Fibroblast of lung (primary cell): ENCODE measurements at regions not wholly inside any gene's neighbourhood (a gene's known extent, or its start where the extent isn't known, plus 50 kb on each side); places are given as distances from the start of the nearest gene placed in this dataset.

Experiments
- EZH2 ChIP-seq: IDR thresholded peaks from 2 replicates; pipeline ENCODE4 v1.5.1; 2012; ENCODE audit warnings: low read length, control low read depth, mild to moderate bottlenecking; ENCODE audit errors: missing control alignments
- TF ChIP-seq, protein P1 (sequence below), 2 donors: IDR thresholded peaks in 1 of 2; conservative IDR thresholded peaks in 1 of 2; 1 replicate in 1 of 2; 2 replicates in 1 of 2; pipeline ENCODE4 v1.5.1; 2011 to 2012; ENCODE audit warnings: low read length in 2 of 2, control low read depth in 1 of 2, inconsistent platforms in 1 of 2, low read depth in 1 of 2, mild to moderate bottlenecking in 1 of 2

DNA sequence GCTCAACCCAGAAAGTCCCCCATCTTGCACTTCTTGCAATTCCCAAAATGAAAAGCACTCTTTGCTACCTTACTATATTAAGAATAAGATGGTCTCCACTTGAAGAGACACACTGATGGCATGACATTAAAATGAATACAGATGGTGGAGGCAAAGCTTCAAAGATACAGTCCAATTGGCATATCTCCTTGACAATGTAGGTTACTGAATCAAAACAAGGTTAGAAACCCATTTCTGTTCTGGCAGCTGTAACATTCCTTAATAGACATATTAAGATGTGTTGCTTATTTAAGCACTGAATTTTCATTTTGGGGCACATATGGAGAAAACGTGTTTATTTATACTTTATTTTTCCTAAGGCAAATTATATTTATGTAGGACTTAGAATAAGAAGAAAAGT lies 1262.8 kb upstream of the CDH8 start:
- TF ChIP-seq, protein P1, sequence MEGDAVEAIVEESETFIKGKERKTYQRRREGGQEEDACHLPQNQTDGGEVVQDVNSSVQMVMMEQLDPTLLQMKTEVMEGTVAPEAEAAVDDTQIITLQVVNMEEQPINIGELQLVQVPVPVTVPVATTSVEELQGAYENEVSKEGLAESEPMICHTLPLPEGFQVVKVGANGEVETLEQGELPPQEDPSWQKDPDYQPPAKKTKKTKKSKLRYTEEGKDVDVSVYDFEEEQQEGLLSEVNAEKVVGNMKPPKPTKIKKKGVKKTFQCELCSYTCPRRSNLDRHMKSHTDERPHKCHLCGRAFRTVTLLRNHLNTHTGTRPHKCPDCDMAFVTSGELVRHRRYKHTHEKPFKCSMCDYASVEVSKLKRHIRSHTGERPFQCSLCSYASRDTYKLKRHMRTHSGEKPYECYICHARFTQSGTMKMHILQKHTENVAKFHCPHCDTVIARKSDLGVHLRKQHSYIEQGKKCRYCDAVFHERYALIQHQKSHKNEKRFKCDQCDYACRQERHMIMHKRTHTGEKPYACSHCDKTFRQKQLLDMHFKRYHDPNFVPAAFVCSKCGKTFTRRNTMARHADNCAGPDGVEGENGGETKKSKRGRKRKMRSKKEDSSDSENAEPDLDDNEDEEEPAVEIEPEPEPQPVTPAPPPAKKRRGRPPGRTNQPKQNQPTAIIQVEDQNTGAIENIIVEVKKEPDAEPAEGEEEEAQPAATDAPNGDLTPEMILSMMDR (conservative IDR thresholded peaks at IDR 0.05 in 1 of 2, IDR thresholded peaks at IDR 0.05 in 1 of 2; ENCODE audit: low read depth in 1 of 2, low read length in 2 of 2) = no peak
- no peak for TF ChIP-seq EZH2
